Thyroid gland (tissue), 4 donors: ENCODE measurements at regions not wholly inside any gene's neighbourhood (a gene's known extent, or its start where the extent isn't known, plus 50 kb on each side); places are given as distances from the start of the nearest gene placed in this dataset.

Experiments used
- POLR2A ChIP-seq, 2 donors: fragments of 450-650 bp; IDR thresholded peaks; one replicate each; pipeline ENCODE4 v1.6.1; 2017; ENCODE audit warnings: antibody characterized with exemption in 2 of 2, mild to moderate bottlenecking in 2 of 2, moderate library complexity in 1 of 2
- TF ChIP-seq, protein P1 (sequence below), 6 experiments: fragments of 200-600 bp in 3 of 6; fragments of 450-650 bp in 3 of 6; sonication (generic) in 3 of 6; IDR thresholded peaks; one replicate each; pipeline ENCODE4 v1.5.1; 2016 to 2019; ENCODE audit warnings: antibody characterized with exemption in 6 of 6, mild to moderate bottlenecking in 2 of 6, inconsistent platforms in 1 of 6, moderate library complexity in 1 of 6

DNA sequence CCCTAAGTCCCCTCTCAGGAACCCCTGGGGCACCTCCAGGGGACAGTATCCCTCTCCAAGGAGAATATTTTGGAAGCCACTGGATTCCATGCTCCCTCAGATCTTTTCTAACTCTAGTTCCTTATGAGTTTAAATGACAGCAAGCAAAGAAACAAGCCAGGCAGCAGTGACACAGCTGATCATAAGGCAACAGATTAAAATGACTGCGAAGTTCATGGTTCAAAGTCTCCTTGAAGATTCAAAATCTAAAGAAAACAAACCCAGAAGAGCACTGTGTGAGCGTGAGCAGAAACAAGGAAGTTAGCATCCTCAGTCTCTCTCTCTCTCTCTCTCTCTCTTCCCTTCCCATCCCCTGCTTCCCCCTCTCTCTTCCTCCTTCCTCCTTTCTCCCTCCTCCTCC is 316.7 kb upstream of the SLC30A5 start:
- TF ChIP-seq, protein P1, sequence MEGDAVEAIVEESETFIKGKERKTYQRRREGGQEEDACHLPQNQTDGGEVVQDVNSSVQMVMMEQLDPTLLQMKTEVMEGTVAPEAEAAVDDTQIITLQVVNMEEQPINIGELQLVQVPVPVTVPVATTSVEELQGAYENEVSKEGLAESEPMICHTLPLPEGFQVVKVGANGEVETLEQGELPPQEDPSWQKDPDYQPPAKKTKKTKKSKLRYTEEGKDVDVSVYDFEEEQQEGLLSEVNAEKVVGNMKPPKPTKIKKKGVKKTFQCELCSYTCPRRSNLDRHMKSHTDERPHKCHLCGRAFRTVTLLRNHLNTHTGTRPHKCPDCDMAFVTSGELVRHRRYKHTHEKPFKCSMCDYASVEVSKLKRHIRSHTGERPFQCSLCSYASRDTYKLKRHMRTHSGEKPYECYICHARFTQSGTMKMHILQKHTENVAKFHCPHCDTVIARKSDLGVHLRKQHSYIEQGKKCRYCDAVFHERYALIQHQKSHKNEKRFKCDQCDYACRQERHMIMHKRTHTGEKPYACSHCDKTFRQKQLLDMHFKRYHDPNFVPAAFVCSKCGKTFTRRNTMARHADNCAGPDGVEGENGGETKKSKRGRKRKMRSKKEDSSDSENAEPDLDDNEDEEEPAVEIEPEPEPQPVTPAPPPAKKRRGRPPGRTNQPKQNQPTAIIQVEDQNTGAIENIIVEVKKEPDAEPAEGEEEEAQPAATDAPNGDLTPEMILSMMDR (IDR thresholded peaks at IDR 0.05): no peak
- no peak for TF ChIP-seq POLR2A (IDR thresholded peaks at IDR 0.05)
